Activated CD4-positive, alpha-beta T cell treated with anti-CD3 and anti-CD28 coated beads for 48 hours (primary cell): ENCODE measurements at regions not wholly inside any gene's neighbourhood (a gene's known extent, or its start where the extent isn't known, plus 50 kb on each side); places are given as distances from the start of the nearest gene placed in this dataset.
"Not testable (repeated sequence)": the region's sequence is repeated elsewhere in the genome, so short reads cannot be mapped to it uniquely, and the experiment has no call there.

ENCODE experiments used
- DNase-seq: peaks from one replicate; pipeline ENCODE4 v3.0.0-alpha.2; 2020

- DNase-seq: no peak
Measured at GRCh38 chr5:109992264-109992915, 302.7 kb downstream of the MAN2A1 start.

- DNase-seq: no peak
Measured at GRCh38 chr5:109994135-109994534, 304.4 kb downstream of the MAN2A1 start.

- DNase-seq: no peak
Measured at GRCh38 chr5:109996246-109996645, 306.5 kb downstream of the MAN2A1 start.

- DNase-seq: no peak
Measured at GRCh38 chr5:109997161-109997560, 307.4 kb downstream of the MAN2A1 start.

GRCh38 chr5:109998208-109998607, 308.5 kb downstream of the MAN2A1 start:
- DNase-seq: no peak

- DNase-seq: no peak
Measured at GRCh38 chr5:109998726-109999125, 309.0 kb downstream of the MAN2A1 start.

- DNase-seq: no peak
Measured at GRCh38 chr5:110001648-110002047, 311.9 kb downstream of the MAN2A1 start.

GRCh38 chr5:110002652-110003051, 312.9 kb downstream of the MAN2A1 start:
- DNase-seq: no peak

GRCh38 chr5:110005907-110006562, 316.3 kb downstream of the MAN2A1 start:
- not testable (repeated sequence) for DNase-seq

GRCh38 chr5:110007101-110007500, 317.4 kb downstream of the MAN2A1 start:
- DNase-seq: no peak

GRCh38 chr5:110008131-110008530, 318.4 kb downstream of the MAN2A1 start:
- no peak for DNase-seq

GRCh38 chr5:110012145-110012544, 322.4 kb downstream of the MAN2A1 start:
- DNase-seq: no peak

- no peak for DNase-seq
Measured at GRCh38 chr5:110013017-110013416, 323.3 kb downstream of the MAN2A1 start.

GRCh38 chr5:110017854-110018253, 328.1 kb downstream of the MAN2A1 start:
- DNase-seq: no peak

GRCh38 chr5:110018509-110018908, 328.8 kb downstream of the MAN2A1 start:
- no peak for DNase-seq

- no peak for DNase-seq
Measured at GRCh38 chr5:110019119-110019518, 329.4 kb downstream of the MAN2A1 start.

- no peak for DNase-seq
Measured at GRCh38 chr5:110019780-110020179, 330.1 kb downstream of the MAN2A1 start.

- no peak for DNase-seq
Measured at GRCh38 chr5:110021251-110021650, 331.5 kb downstream of the MAN2A1 start.

- no peak for DNase-seq
Measured at GRCh38 chr5:110025160-110025559, 335.4 kb downstream of the MAN2A1 start.

- no peak for DNase-seq
Measured at GRCh38 chr5:110027527-110028322, 338.0 kb downstream of the MAN2A1 start.

GRCh38 chr5:110031402-110032140, 341.8 kb downstream of the MAN2A1 start:
- DNase-seq: no peak

- no peak for DNase-seq
Measured at GRCh38 chr5:110032376-110032775, 342.6 kb downstream of the MAN2A1 start.

GRCh38 chr5:110034056-110034600, 344.4 kb downstream of the MAN2A1 start:
- DNase-seq: no peak
